Mucosa of descending colon (tissue), 3 donors: ENCODE measurements at regions not wholly inside any gene's neighbourhood (a gene's known extent, or its start where the extent isn't known, plus 50 kb on each side); places are given as distances from the start of the nearest gene placed in this dataset.
"Not testable (repeated sequence)": the region's sequence is repeated elsewhere in the genome, so short reads cannot be mapped to it uniquely, and the experiment has no call there.

Experiments used
- ATAC-seq: fragments of 200-7000 bp; cut with Tn5 transposase; one replicate; pipeline ENCODE4 v1.9.1; 2020; ENCODE audit warnings: mild to moderate bottlenecking, moderate library complexity
- DNase-seq, 3 donors: peaks; one replicate each; pipeline ENCODE4 v3.0.0-alpha.2; 2020
- H3K36me3 ChIP-seq: fragments of 200-600 bp; one replicate; pipeline ENCODE4 v1.8.0; 2021; ENCODE audit warnings: low read depth, mild to moderate bottlenecking
- H3K4me1 ChIP-seq: fragments of 200-600 bp; one replicate; pipeline ENCODE4 v1.8.0; 2021; ENCODE audit warnings: low read depth, mild to moderate bottlenecking
- H3K4me3 ChIP-seq: fragments of 200-600 bp; one replicate; pipeline ENCODE4 v1.8.0; 2021; ENCODE audit warnings: mild to moderate bottlenecking
- H3K9me3 ChIP-seq: fragments of 200-600 bp; one replicate; pipeline ENCODE4 v1.8.0; 2021; ENCODE audit warnings: mild to moderate bottlenecking
- CTCF ChIP-seq: fragments of 200-600 bp; IDR thresholded peaks from one replicate; pipeline ENCODE4 v1.8.0; 2022; ENCODE audit warnings: antibody characterized with exemption, mild to moderate bottlenecking
- intact Hi-C, 2 donors: fragments of 100-400 bp; cut with DNase I in 1 of 2; cut with micrococcal nuclease in 1 of 2; formaldehyde crosslinking; loops; one replicate each; pipeline versions ENCODE4 v1.11.0 to v1.11.1; 2022; cut with DNase I, micrococcal nuclease
- donor health status: DM: no; HTN: no; CAD: no; lungs with moderate emphysema.
- donor health status: DM: no; HTN: no; CAD: no.
- donor health status: DM: no; HTN: yes; CAD: no.

- no peak for TF ChIP-seq CTCF
- no peak for ATAC-seq
- no peaks in the 10 kb centered on the region for H3K4me1 ChIP-seq
- no peaks in the 10 kb centered on the region for H3K9me3 ChIP-seq
- intact Hi-C loops: no loop called here
- no peak for DNase-seq
- H3K36me3 ChIP-seq: no peaks in the 10 kb centered on the region
- H3K4me3 ChIP-seq: no peak overlapping the region
Observed at GRCh38 chrX:144214651-144215050, 330.8 kb downstream of the UBE2NL start.

GRCh38 chrX:144219035-144219434 lies 335.2 kb downstream of the UBE2NL start:
- Histone ChIP-seq H3K9me3 (no peaks in the 10 kb centered on the region), H3K36me3 (no peaks in the 10 kb centered on the region), H3K4me1 (no peaks in the 10 kb centered on the region), H3K4me3 (no peak overlapping the region)
- ATAC-seq (no peak), DNase-seq (no peak)
- intact Hi-C loops: no loop called here
- no peak for TF ChIP-seq CTCF

GRCh38 chrX:144231116-144231785 lies 347.4 kb downstream of the UBE2NL start:
- H3K4me3 ChIP-seq, DNase-seq, H3K36me3 ChIP-seq, intact Hi-C loops, H3K4me1 ChIP-seq, H3K9me3 ChIP-seq, ATAC-seq: not testable (repeated sequence)

DNA sequence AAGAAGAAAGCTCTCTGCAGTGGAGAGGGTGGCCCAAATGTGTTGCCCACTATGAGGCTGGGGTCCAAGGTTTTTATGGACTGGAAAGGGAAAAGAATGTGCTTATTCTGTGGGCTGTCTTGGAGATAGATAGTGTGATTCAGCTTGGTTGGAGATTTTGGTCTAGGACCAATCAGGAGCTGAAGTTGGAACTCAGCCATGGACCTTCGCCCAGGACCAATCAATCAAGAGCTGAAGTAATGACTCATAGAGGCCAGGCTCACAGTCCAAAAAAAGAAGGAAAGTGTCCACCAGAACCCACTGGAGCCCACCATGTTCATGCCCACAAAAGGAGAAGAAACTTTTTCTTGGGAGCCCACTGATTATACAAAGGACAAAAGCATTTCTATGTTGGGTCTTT lies 369.5 kb downstream of the UBE2NL start:
- H3K9me3 ChIP-seq: no peaks in the 10 kb centered on the region

GRCh38 chrX:144259054-144259453 lies 375.2 kb downstream of the UBE2NL start:
- TF ChIP-seq CTCF: no peak
- no peak for ATAC-seq
- H3K9me3 ChIP-seq: no peaks in the 10 kb centered on the region

More for the DNA sequence above, 369.5 kb downstream of the UBE2NL start:
- H3K36me3 ChIP-seq: no peaks in the 10 kb centered on the region
- no peaks in the 10 kb centered on the region for H3K4me1 ChIP-seq
- H3K4me3 ChIP-seq: no peak overlapping the region
- no peak for TF ChIP-seq CTCF
- DNase-seq (no peak), ATAC-seq (no peak)
- intact Hi-C loops: no loop called here

DNA sequence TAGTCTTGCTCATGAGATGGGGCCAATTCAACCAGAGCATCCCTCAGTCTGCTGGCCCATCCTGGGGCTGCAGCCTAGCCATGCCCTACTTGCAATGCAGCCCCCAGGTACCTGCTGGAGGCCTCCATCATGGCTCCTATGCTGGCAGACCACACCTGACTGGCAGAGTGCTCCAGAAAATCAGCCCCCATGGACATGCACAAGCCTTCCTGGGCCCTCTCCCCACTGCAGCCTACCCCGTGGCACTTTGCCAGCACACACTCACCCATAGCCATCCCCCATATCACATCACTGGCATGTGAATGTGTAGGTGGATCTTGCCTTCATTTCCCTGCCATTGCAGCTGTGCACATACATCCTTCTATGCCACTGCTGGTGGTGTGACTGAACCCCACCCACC lies 381.8 kb downstream of the UBE2NL start:
- H3K9me3 ChIP-seq: no peaks in the 10 kb centered on the region
- DNase-seq: no peak

More at GRCh38 chrX:144259054-144259453, 375.2 kb downstream of the UBE2NL start:
- no peak overlapping the region for H3K4me3 ChIP-seq
- DNase-seq: no peak
- H3K4me1 ChIP-seq: no peaks in the 10 kb centered on the region
- intact Hi-C loops: no loop called here
- H3K36me3 ChIP-seq: no peaks in the 10 kb centered on the region

More for the DNA sequence above, 381.8 kb downstream of the UBE2NL start:
- ATAC-seq: no peak
- H3K36me3 ChIP-seq: no peaks in the 10 kb centered on the region
- no peaks in the 10 kb centered on the region for H3K4me1 ChIP-seq
- intact Hi-C loops: no loop called here
- no peak overlapping the region for H3K4me3 ChIP-seq
- no peak for TF ChIP-seq CTCF
